ENCODE measurements at regions not wholly inside any gene's neighbourhood (a gene's known extent, or its start where the extent isn't known, plus 50 kb on each side); places are given as distances from the start of the nearest gene placed in this dataset.
"Not testable (repeated sequence)": the region's sequence is repeated elsewhere in the genome, so short reads cannot be mapped to it uniquely, and the experiment has no call there.

DNA sequence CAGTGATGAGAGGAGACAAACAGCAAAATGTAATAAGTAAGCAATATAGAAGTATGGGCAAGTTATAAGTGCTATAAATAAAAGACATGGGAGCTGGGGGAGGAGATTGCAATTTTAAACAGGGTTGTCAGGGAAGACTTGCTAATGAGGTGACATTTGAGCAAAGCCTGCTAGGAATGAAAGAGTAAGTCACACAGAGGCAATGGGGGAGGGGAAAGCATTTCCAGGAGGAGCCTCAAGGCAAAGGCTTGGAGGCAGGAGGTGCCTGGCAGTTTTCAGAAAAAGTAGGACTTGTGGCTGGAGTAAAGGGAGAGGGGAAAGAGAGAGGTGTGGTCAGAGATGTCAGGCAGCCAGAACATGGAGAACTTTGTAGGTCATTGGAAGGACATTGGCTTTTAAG is 124.4 kb upstream of the NMUR2 start:
- no peak for DNase-seq

DNA sequence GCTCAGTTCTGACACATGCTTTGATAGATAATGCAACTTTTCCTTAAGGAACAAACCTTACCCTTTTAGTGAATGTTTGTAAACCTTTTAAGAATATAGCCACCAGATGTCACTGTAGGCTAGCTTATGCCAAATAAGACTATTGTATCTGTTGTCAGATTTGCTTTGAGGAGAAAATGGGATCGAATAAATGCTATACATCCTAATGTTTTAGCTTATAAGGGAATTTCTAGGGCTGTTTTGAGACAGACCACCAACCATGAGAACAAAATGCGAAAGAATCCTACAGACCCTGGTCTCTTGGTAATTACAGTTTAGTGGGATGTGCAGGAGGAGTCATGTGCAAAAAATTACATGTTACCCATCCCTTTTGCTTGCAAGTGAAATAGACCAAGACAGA is 127.6 kb upstream of the NMUR2 start:
- DNase-seq = peak; percentile 43

DNA sequence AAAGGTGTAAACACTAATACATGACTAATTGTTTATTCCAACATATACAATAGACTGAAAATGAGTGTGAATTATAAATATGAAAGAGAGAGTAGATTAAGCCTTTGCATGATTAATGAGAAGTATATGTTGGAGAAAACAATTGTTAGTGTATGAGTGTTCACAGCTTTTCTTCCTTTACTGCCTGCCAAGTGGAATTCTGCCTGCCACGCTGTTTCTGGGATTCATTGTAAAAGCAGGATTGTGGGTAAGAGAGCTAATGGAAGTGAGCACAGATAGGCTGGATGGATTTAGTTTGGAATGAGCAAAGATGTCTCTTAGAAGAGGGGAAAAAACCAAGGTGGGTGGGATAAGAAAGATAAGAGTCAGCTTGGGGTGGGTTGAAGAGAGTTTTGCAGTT is 129.6 kb upstream of the NMUR2 start:
- DNase-seq = no peak

DNA sequence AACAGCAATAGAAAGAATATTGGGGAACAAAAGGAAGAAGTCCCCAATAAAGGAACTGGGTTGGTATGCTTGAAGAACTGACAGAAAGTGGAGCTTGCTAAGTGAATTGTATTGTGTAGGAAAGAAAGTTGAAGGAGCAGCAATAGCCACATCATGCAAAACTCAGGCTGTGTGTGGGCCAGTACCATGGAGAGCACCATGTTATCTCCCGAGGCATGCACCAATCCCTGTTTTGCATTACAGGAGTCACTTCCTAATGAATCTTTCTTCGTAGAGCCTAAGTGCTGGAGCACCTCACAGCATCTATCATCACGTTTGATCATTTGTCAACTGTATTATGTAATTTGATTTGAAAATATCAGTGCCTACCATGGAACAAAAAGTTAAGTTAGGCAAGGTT is 137.7 kb upstream of the NMUR2 start:
- DNase-seq = no peak

DNA sequence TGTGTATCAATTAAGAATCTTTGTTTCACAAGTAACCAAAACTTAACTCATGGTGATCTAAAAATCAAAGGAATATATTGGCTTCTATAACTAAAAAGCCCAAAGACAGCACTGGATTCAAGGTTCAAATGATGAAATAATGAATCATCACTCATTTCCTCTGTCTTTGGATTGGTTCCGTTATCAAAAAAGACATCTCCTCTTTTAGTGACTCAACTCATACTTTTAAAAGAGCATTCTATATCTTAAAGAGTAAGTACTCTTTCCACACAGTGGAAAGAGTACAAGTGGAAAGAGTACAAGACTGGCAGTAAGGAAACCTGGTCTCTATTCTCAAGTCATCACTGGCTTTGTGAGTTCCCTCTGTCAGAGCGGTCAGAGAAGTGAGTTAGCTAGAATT is 141.4 kb upstream of the NMUR2 start:
- DNase-seq = no peak

DNA sequence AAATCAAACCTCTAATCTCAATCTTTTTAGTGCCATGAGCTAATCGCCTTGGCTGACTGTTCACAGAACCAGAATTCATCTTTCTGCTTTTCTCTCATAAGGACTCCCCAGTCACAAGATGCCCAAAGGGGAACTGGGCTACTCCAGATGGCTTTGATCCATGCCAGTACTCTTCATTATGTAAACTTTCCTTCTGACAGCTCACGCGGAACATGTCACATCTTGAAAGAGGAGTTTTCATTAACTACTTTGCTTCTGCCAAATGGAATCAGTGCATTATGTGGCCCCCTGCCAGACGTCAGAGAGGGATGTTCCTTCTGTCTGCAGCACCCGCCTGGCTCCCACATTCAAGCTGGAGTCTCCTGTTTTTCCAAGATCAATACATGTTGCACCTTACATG is 142.1 kb upstream of the NMUR2 start:
- no peak for DNase-seq

DNA sequence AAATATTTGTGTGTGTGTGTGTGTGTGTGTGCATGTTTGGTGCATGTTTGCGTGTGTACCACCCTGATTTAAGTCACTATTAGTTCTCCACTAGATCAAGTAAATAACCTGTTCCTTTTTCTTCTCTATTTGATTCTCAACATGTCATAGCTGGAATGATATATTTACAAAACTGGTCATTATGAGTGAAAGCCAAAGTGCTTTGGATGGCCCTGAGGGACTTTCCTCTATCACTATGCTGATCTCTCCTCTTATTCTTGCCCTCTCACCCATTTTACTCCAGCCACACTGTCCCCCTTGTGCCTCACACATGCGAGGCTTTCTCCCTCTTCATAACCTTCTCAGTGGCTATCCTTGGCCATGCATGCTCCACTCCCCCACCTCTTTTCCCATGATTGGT is 144.6 kb upstream of the NMUR2 start:
- no peak for DNase-seq

DNA sequence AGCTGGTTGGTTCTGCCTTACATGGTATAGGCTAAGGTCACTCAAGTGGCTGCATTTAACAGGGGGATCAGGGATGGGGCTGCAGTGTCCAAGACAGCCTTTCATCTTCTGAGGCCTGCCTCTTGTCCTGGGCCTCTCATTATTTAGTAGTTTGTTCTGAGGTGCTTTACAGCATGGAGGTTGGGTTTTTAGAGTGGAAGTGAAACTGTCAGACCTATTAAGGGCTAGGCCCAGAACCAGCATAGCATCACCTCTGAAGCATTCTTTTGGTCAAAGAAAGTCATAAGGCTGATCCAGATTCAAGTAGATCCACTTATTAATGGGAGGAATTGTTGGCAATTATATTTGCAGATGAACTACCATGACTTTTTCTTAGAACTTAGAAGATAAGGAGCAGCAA is 146.0 kb upstream of the NMUR2 start:
- no peak for DNase-seq

DNA sequence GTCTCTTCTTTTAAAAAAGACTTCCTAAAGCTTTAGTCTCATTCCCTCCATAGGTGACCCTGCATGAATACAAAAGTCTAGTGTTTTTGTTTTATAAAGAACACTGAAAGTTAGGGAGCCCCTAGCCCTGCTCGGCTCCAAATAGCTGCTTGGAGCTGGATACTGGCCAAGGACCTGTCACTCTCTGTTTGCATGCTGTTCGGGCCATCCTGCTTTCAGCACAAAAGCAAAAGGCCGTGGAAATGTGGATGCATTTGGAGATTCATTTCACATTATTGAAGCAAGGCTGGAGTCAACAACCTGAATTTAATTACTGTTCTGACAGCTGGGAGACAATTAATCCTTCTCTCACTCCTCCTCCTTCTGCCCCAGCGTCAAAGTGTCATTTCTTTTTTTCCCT is 151.7 kb upstream of the NMUR2 start:
- no peak for DNase-seq

DNA sequence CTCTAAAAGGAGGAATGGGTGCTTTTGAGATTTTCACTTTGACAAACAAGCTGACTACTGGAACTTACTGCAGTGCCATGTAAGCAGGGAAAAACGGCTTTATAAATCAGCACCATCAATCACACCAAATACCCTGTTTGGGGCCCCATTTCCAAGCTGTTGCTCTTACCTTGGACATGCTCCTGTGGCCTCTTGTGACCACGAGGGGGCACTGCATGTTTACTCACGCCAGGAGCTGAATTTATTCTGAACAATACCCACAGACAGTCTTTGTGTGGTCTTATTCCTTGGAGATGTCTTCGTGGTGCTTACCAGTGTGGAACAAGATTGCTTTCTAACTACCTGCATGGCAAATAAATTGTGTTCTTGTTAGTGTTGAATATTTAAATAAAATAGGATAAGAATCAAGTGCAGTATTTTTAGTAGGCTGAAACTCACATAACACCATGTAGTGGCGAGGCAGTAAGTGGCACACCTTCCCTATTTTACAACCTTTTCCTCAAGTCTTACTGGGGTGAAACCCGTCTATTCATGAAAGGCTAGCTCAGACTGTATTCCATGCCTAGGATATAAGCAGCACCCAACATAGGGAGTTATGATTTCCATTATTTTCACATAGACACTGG is 155.5 kb upstream of the NMUR2 start:
- peak; percentile 56 for DNase-seq

DNA sequence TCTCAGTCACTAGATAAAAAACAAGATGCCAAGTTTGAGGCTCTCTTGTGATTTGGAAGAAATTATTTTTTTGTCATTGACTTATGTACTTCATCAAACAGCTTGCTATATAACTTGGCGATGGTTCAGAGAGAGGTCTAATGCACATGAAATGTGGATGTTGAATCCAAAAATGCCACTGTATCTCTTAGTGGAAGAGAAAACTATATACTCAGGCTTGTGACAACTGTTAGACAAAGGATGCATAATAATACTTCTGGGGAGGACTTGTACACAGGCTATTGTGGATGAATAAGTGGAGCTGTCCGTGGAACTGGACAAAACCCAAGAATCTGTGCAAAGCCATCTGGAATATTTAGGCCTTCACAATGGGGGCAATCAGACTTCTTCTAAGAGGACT is 162.9 kb upstream of the NMUR2 start:
- no peak for DNase-seq

DNA sequence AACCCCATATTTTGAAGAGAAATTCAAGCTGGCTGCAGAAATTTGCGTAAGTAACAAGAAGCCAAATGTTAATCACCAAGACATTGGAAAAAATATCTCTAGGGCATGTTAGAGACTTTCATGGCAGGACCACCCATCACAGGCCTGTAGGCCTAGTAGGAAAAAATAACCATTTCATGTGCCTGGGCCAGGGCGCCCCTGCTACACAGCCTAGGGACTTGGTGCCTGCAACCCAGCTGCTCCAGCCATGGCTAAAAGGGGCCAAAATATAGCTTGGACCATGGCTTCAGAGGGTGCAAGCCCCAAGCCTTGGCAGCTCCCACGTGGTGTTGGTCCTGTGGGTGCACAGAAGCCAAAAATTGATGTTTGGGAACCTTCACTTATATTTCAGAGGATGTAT is 167.7 kb upstream of the NMUR2 start:
- no peak for DNase-seq

DNA sequence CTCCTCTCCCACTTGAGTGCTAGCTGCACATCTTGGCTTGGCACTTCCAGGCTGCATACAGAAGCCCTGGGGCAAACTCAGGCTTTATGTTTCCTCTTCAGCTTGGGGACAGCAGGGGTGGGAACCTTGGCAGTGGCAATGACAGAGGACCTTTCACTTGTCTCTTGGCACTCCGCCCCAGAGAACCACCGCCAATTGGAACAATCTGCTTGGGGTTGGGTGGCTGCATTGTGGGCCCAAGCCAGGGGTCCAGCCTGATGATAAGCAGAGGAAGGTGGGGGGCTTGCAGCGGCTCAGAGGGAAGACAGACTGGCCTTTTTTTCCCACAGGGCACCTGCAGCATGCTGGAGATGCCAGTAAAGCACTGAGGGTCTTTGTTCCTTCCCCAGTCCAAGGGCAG is 179.0 kb upstream of the NMUR2 start:
- no peak for DNase-seq

DNA sequence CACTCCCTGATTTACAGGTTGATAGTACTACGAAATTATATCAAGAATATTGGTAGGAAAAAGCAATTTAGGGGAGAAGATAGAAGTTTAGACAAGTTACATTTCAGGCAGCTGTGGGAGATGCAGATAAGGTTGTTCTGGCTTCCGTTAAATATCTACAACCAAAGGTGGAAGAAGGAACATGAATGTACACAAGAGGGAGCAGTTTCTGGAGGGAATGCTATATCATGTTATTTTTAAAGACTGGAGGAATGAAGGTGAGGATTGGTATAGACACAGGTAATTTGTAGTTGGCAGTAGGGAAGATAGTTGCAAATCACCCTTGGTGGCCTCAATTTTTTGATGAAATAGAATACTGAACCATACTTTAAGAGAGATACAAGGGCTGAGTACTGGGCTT is 187.3 kb upstream of the NMUR2 start:
- no peak for DNase-seq

DNA sequence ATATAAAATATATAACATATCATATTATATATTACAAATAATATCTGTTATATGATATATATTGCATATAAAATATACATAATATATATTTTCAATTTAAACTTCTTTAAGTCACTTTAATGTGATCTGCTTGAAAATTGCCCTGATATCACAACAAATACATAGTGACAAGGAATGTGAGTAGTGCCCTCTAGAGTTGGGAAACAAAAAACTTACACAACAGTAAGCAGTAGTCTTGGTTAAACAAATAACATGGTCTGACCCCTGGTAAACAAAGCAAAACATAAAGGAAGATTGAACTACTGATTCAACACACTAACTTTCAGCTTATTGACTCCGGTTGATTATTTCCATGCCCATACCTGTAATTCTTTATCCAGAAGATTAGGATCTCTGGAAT is 188.3 kb upstream of the NMUR2 start:
- no peak for DNase-seq

DNA sequence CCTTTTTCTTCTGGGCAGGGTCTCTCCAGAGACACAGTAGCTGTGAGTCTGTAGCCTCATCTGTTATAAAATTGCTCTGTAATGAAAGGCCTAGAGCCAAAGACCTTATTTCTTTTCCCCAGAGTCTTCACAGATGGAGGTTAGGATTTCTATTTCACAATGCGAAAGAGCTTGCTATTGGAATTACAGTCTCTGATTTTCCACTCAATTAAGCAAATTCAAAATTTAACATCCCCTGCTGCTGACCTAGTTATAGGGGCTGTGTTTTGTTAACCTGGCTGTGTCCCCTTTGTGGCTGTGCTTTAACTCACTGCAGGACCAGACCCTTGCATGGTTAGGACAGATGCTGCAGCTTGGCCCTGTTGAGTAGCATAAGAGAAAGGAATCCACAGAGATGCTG is 190.3 kb upstream of the NMUR2 start:
- DNase-seq = no peak

DNA sequence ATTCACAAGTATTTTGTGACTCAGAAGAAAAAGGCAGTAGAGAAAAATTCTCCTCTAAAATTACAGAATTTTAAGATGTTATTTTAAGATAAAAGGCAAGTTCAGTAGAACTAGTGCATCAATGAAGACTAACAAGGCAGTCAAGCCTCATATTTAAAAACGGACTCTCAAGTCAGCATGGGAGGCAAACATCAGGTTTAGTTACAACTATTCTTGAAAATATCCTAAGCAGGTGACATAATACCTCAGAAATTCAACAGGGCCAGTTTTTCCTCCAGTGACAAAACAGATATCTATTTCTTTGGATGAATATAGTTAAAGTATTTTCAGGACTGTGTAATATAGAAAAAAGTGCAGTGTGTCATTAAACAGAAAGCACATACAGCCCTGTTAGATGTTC is 194.0 kb upstream of the NMUR2 start:
- no peak for DNase-seq

DNA sequence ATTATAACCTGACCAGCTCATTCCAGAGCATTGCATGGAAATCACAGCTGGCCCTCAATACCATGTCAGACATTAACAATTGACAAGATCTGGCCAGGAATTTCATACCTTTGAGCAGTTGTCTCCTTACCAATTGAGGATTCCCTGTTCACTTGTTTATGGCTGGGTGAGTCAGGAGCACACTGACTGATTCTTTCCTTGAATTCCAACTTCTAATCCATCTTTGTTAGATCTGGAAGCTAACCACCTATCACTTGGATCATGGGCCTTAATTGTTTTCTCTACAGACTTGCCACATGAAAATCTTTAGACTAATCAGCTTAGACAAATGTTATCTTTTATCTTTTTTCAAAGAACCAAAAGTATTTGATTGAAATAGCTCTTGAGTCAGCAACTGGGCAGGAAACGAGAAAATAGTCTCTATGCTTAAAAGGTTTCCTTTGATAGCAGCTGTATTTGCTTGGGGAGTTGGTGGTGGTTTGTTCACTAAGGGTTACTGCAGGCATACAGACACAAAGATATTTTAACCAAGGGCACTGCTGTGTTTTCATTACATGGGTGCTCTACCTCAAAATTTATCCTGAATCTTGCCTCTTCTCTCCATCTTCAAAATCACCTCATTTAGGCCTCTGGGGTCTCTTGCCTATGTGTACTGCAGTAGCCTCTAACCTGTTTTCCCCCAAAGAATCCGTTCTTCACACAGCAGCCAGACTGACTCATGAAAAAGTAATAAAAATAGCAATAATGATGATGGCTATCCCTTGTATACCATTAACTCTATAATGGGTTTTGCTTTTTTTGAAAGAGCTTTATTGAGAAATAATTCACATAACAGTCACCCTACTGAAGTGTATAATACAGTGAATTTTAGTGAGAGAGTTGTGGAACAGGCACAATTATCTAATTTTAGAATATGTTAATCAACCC is 197.0 kb upstream of the NMUR2 start:
- no peak for DNase-seq

DNA sequence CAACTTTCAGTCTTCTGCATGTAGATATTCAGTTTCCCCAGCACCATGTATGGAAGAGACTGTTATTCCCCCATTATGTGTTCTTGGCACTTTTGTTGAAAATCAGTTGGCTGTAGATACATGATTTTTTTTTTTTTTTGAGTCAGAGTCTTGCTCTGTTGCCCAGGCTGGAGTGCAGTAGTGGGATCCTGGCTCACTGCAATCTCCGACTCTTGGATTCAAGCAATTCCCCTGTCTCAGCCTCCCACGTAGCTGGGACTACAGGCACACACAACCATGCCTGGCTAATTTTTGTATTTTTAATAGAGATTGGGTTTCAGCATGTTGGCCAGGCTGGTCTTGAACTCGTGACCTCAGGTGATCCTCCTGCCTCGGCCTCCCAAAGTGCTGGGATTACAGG is 201.0 kb upstream of the NMUR2 start:
- not testable (repeated sequence) for DNase-seq

DNA sequence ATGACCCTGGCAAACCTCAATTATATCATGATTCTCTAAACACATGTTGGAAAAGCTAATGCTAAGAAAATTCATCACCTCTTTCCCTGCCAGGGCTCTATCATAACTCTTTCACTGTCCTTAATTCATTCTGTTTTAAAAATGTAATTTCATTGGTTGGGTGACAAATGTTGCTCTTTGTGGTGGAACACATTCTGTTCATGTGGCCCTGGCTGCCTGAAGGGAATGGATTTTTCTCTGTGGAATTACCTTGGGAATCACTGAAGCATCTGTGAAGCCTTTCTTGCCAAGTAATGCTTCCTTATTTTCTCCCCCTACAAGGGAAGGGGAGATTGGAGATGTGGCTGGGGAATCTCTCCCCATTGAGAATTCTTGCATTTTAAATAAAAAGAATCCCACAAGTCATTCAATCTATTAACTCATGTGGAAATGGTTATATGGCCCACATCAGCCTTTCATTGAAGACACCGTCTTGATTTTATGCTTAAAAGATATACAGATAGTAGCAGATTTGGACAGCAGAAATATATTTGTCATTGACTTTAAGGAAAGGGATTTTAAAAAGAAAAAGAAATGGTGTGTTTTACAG is 201.8 kb upstream of the NMUR2 start:
- DNase-seq = no peak

DNA sequence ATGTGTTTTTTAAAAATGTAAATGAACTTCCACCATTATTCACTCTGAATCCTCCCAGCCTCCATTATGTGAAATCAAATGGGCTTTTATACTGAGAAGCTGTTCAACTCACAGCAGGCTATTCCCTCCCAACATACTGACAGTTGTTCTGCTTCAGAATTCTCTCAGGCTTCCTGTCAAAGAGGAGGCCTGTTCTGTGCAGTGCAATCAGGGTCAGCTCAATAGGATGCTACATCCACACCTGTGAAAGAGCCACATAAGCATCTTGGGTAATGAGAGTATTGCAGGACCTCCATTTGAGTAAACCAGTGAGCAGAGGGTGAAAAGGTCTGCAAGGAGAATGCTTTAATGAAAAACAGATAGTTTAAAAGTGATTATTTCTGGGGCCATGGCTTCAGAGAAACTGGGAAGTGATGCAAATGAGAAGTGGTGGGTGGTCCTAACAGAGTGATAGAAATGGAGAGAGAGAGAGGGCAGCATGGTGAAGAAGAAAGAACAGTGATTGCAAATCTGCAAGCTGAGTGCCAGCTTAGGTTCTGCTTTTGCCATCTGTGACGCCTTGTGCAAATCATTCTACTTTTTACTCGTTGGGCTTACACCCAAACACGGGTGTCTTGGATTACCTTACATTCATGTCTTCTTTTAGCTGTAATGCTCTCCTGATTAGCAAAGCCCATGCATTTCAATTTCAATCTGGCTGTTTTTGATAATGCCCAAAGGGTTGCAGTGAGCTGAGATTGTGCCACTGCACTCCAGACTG is 202.5 kb upstream of the NMUR2 start:
- no peak for DNase-seq

DNA sequence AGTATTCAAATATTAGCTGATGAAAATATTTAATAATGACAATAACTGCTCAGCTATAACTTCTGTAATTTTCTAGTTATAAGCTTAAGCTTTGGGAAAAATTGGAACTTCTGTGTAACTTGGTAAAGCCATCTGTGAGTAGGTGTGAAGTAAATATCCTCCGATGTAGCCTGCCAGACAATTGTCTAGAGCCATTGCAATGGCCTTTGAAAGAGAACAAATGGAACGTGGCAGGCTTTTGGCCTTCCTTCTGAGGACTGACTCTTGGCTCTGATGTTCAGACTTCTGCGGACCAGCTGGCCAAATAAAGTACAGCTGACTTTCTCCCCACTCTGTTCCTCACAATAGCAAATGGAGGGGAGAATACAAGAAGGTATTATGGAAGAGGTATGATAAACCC is 203.4 kb upstream of the NMUR2 start:
- no peak for DNase-seq

DNA sequence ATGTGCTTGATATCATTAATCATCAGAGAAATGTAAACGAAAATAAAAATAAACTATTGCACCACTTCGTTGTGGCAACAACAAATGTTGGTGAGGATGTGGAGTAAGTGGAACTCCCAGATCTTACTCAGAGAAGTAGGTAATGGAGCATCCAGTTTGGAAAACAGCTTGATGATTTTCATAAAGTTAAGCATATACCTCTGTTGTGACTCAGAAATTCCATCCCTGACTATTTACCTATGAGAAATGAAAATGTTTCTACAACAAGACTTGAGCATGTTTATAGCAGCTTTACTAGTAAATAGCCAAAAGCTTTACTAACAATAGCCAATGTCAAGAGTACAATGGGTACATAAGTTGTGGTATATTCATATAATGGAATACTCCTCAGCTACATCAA is 214.7 kb upstream of the NMUR2 start:
- no peak for DNase-seq

DNA sequence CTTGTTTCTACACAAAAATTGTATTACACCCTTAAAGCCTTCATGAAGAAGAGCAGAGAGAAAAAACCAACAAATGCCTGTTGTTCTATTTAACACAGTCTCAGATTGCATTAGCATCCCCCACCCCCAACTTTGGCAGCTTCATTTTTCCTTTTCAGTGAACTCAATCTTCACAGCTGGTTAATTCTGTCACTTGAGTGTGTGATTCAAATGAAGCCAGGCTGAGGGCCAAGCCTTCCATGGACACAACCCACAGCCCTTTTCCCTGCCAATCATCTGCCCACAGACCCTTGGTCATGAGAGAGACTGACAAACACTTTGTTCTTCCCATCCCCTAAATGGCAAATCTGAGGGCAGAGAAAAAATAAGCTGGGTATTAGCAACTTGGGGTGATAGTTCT is 217.5 kb upstream of the NMUR2 start:
- DNase-seq = no peak
